ENCODE measurements at regions not wholly inside any gene's neighbourhood (a gene's known extent, or its start where the extent isn't known, plus 50 kb on each side); places are given as distances from the start of the nearest gene placed in this dataset.

DNA sequence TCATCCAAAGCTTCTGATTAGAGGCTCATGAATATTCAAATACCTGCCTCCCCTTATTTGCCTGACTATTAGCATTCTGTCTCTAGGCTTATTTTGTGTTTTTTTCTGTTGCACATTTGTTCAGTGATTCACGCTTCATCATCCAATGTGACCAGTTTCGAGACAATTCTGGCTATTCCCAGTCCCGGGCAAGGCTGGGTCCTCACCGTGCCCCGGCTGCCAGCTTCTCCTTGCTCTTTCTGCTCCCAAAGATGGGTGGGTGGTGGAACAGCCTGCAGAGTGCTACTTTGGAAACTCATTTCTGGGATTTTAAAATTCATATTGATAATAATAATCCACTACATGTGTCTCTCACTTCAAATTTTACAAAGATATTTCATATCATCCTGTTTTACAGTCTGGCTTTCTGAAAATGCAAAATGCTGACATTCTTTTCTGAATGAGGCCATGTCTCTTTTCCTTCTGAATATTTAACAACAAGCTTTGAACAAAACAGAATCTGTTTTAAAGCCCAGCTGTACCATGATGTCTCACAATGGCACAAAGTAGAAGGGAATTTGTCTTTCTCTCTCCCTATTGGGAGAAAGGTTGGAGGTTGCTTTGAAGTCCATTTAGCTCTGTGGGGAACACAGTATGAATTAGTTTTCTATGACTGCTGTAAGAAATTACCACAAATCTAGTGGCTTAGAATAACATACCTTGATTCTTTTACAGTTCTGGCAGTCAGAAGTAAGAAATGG, 116.9 kb upstream of the CDH13 start (continued):
- no peak for TF ChIP-seq HMGA2 (CRISPR knock-in tag; IDR thresholded peaks at IDR 0.05)
- TF ChIP-seq TEAD1 (CRISPR knock-in tag; IDR thresholded peaks at IDR 0.05), result no peak
- no peak for TF ChIP-seq ELF4 (CRISPR knock-in tag; IDR thresholded peaks at IDR 0.05; ENCODE audit: low read depth)
- TF ChIP-seq MYBL2 (CRISPR knock-in tag; IDR thresholded peaks at IDR 0.05), result no peak
- TF ChIP-seq, protein P1, sequence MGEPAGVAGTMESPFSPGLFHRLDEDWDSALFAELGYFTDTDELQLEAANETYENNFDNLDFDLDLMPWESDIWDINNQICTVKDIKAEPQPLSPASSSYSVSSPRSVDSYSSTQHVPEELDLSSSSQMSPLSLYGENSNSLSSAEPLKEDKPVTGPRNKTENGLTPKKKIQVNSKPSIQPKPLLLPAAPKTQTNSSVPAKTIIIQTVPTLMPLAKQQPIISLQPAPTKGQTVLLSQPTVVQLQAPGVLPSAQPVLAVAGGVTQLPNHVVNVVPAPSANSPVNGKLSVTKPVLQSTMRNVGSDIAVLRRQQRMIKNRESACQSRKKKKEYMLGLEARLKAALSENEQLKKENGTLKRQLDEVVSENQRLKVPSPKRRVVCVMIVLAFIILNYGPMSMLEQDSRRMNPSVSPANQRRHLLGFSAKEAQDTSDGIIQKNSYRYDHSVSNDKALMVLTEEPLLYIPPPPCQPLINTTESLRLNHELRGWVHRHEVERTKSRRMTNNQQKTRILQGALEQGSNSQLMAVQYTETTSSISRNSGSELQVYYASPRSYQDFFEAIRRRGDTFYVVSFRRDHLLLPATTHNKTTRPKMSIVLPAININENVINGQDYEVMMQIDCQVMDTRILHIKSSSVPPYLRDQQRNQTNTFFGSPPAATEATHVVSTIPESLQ (CRISPR knock-in tag; IDR thresholded peaks at IDR 0.05), result no peak
- TF ChIP-seq, protein P2, sequence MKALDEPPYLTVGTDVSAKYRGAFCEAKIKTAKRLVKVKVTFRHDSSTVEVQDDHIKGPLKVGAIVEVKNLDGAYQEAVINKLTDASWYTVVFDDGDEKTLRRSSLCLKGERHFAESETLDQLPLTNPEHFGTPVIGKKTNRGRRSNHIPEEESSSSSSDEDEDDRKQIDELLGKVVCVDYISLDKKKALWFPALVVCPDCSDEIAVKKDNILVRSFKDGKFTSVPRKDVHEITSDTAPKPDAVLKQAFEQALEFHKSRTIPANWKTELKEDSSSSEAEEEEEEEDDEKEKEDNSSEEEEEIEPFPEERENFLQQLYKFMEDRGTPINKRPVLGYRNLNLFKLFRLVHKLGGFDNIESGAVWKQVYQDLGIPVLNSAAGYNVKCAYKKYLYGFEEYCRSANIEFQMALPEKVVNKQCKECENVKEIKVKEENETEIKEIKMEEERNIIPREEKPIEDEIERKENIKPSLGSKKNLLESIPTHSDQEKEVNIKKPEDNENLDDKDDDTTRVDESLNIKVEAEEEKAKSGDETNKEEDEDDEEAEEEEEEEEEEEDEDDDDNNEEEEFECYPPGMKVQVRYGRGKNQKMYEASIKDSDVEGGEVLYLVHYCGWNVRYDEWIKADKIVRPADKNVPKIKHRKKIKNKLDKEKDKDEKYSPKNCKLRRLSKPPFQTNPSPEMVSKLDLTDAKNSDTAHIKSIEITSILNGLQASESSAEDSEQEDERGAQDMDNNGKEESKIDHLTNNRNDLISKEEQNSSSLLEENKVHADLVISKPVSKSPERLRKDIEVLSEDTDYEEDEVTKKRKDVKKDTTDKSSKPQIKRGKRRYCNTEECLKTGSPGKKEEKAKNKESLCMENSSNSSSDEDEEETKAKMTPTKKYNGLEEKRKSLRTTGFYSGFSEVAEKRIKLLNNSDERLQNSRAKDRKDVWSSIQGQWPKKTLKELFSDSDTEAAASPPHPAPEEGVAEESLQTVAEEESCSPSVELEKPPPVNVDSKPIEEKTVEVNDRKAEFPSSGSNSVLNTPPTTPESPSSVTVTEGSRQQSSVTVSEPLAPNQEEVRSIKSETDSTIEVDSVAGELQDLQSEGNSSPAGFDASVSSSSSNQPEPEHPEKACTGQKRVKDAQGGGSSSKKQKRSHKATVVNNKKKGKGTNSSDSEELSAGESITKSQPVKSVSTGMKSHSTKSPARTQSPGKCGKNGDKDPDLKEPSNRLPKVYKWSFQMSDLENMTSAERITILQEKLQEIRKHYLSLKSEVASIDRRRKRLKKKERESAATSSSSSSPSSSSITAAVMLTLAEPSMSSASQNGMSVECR (CRISPR knock-in tag; IDR thresholded peaks at IDR 0.05; ENCODE audit: borderline replicate concordance), result no peak
- TF ChIP-seq RORB (CRISPR knock-in tag; IDR thresholded peaks at IDR 0.05), result no peak
- no peak for TF ChIP-seq SP1 (CRISPR knock-in tag; conservative IDR thresholded peaks at IDR 0.05)
- TF ChIP-seq, protein P3, sequence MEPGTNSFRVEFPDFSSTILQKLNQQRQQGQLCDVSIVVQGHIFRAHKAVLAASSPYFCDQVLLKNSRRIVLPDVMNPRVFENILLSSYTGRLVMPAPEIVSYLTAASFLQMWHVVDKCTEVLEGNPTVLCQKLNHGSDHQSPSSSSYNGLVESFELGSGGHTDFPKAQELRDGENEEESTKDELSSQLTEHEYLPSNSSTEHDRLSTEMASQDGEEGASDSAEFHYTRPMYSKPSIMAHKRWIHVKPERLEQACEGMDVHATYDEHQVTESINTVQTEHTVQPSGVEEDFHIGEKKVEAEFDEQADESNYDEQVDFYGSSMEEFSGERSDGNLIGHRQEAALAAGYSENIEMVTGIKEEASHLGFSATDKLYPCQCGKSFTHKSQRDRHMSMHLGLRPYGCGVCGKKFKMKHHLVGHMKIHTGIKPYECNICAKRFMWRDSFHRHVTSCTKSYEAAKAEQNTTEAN (CRISPR knock-in tag; IDR thresholded peaks at IDR 0.05), result no peak
- TF ChIP-seq, protein P4, sequence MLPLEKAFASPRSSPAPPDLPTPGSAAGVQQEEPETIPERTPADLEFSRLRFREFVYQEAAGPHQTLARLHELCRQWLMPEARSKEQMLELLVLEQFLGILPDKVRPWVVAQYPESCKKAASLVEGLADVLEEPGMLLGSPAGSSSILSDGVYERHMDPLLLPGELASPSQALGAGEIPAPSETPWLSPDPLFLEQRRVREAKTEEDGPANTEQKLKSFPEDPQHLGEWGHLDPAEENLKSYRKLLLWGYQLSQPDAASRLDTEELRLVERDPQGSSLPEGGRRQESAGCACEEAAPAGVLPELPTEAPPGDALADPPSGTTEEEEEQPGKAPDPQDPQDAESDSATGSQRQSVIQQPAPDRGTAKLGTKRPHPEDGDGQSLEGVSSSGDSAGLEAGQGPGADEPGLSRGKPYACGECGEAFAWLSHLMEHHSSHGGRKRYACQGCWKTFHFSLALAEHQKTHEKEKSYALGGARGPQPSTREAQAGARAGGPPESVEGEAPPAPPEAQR (CRISPR knock-in tag; IDR thresholded peaks at IDR 0.05), result no peak

DNA sequence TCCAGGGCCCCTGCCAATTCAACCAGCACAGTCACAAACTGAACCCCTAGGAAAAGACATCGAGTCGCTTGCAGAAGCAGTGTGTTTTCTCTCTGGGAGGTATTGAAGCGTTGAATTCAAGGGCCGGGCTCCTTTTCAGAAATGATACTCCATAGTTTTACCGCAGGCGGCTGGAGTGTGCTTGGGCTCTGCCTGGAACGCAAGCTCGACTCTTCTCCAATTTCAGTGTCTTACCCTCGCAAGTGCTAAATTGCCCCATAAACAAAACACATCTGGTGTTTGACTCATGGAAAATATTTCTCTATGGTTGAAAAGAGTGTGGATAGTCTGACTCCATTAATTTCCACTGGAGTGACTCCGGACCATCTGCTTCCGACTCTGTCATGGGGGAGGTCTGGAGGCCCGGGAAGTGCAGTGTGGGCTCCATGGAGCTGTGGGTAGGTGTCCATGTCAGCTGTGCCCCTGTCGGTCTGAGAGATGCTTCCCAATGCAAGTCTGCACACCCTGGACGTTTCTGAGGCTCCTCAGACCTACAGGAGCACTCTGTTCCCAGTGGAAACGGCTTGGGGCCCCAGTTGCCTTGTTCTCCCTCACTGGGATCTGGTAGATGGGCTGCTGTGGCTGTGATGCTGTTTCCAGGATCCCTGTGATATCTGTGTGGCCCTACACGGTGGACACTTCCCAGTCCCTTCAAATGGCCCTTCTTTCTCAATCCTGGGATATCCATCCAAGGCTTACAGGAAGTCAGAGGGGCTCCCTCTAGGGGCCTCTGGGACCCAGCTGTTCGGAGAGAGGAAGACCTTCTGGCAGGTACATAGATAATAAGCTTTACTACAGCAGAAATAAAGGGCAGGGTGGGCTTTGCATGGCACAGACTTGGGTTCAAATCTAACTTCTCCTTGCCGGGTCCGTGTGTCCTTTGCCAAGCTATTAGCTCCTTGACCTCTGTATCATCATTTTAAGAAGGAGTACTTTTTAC, 119.8 kb upstream of the CDH13 start:
- Mint-ChIP-seq H3K27ac (no peak overlapping the region), H3K4me1 (no peaks in the 10 kb centered on the region), H3K27me3 (ENCODE audit: low read depth) (no peaks in the 10 kb centered on the region; the same call in 1 of the 2 replicates), H3K4me3 (no peak overlapping the region), H3K36me3 (peaks cover 7% of the 10 kb centered on the region), H3K9me3 (peaks cover 34% of the 10 kb centered on the region)
- POLR2A ChIA-PET, result no interaction called here
- DNase-seq (ENCODE audit: low spot score) (no peak), ATAC-seq (peak; percentile 48; the same call in 1 of the 2 replicates)
- CTCF ChIA-PET, result interaction anchor here (1.6 kb wide), 1 partner anchor 163 kb away, joined by 3 read pairs; no protein-coding TSS in a partner anchor
- TF ChIP-seq OVOL2 (CRISPR knock-in tag; IDR thresholded peaks at IDR 0.05; ENCODE audit: borderline replicate concordance) (no peak), ZNF317 (CRISPR knock-in tag; IDR thresholded peaks at IDR 0.05; ENCODE audit: borderline replicate concordance, low read depth) (no peak), TEAD1 (CRISPR knock-in tag; IDR thresholded peaks at IDR 0.05) (no peak), FOXJ3 (CRISPR knock-in tag; IDR thresholded peaks at IDR 0.05; ENCODE audit: borderline replicate concordance) (no peak)
- TF ChIP-seq, protein P5, sequence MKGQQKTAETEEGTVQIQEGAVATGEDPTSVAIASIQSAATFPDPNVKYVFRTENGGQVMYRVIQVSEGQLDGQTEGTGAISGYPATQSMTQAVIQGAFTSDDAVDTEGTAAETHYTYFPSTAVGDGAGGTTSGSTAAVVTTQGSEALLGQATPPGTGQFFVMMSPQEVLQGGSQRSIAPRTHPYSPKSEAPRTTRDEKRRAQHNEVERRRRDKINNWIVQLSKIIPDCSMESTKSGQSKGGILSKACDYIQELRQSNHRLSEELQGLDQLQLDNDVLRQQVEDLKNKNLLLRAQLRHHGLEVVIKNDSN (CRISPR knock-in tag; IDR thresholded peaks at IDR 0.05), result no peak
- TF ChIP-seq, protein P6, sequence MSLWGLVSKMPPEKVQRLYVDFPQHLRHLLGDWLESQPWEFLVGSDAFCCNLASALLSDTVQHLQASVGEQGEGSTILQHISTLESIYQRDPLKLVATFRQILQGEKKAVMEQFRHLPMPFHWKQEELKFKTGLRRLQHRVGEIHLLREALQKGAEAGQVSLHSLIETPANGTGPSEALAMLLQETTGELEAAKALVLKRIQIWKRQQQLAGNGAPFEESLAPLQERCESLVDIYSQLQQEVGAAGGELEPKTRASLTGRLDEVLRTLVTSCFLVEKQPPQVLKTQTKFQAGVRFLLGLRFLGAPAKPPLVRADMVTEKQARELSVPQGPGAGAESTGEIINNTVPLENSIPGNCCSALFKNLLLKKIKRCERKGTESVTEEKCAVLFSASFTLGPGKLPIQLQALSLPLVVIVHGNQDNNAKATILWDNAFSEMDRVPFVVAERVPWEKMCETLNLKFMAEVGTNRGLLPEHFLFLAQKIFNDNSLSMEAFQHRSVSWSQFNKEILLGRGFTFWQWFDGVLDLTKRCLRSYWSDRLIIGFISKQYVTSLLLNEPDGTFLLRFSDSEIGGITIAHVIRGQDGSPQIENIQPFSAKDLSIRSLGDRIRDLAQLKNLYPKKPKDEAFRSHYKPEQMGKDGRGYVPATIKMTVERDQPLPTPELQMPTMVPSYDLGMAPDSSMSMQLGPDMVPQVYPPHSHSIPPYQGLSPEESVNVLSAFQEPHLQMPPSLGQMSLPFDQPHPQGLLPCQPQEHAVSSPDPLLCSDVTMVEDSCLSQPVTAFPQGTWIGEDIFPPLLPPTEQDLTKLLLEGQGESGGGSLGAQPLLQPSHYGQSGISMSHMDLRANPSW (CRISPR knock-in tag; conservative IDR thresholded peaks at IDR 0.05; ENCODE audit: low read depth), result no peak
- TF ChIP-seq, protein P7, sequence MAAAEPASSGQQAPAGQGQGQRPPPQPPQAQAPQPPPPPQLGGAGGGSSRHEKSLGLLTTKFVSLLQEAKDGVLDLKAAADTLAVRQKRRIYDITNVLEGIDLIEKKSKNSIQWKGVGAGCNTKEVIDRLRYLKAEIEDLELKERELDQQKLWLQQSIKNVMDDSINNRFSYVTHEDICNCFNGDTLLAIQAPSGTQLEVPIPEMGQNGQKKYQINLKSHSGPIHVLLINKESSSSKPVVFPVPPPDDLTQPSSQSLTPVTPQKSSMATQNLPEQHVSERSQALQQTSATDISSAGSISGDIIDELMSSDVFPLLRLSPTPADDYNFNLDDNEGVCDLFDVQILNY (CRISPR knock-in tag; IDR thresholded peaks at IDR 0.05), result no peak
